ENCODE measurements at regions not wholly inside any gene's neighbourhood (a gene's known extent, or its start where the extent isn't known, plus 50 kb on each side); places are given as distances from the start of the nearest gene placed in this dataset.

- no peak for TF ChIP-seq POLR2A (IDR thresholded peaks at IDR 0.05)
- TF ChIP-seq, protein P1, sequence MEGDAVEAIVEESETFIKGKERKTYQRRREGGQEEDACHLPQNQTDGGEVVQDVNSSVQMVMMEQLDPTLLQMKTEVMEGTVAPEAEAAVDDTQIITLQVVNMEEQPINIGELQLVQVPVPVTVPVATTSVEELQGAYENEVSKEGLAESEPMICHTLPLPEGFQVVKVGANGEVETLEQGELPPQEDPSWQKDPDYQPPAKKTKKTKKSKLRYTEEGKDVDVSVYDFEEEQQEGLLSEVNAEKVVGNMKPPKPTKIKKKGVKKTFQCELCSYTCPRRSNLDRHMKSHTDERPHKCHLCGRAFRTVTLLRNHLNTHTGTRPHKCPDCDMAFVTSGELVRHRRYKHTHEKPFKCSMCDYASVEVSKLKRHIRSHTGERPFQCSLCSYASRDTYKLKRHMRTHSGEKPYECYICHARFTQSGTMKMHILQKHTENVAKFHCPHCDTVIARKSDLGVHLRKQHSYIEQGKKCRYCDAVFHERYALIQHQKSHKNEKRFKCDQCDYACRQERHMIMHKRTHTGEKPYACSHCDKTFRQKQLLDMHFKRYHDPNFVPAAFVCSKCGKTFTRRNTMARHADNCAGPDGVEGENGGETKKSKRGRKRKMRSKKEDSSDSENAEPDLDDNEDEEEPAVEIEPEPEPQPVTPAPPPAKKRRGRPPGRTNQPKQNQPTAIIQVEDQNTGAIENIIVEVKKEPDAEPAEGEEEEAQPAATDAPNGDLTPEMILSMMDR (IDR thresholded peaks at IDR 0.05 in 8 of 11, conservative IDR thresholded peaks at IDR 0.05 in 3 of 11), result no peak
Observed at GRCh38 chr2:126413079-126413478, 242.9 kb upstream of the GYPC start.

All from spleen (tissue), 7 donors.